ENCODE measurements at regions not wholly inside any gene's neighbourhood (a gene's known extent, or its start where the extent isn't known, plus 50 kb on each side); places are given as distances from the start of the nearest gene placed in this dataset.

DNA sequence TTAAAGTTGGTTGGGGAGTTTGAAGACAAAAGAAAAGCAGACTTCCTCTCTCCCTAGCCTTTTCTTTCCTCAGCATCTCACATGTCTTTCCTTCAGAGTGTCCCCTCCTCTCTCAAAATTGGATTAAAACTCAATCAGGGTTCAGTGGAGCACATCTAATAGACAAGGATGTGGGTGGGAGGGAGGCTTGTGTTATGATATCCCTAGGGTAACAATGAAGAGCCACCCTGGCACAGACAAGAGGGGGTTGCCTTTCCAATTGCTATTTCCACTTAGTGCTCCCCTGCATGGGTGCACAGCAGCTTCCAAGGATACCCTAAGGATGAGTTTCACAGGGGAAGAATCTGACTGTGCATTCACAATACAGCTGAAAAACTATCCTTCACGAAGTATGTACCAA, 585.2 kb upstream of the C9orf72 start:
- Mint-ChIP-seq H3K4me3 (no peak overlapping the region), H3K9me3 (peaks cover 1% of the 10 kb centered on the region), H3K4me1 (ENCODE audit: low read depth) (no peaks in the 10 kb centered on the region), H3K27ac (no peak overlapping the region), H3K36me3 (ENCODE audit: low read depth) (no peaks in the 10 kb centered on the region), H3K27me3 (no peaks in the 10 kb centered on the region)
- intact Hi-C loops (cut with micrococcal nuclease): no loop called here
- ATAC-seq (no peak), DNase-seq (no peak)
- TF ChIP-seq CTCF (IDR thresholded peaks at IDR 0.05): no peak
- ChIA-PET POLR2A (no interaction called here), CTCF (no interaction called here)

- DNase-seq (no peak), ATAC-seq (no peak)
- no peaks in the 10 kb centered on the region for H3K27me3 Mint-ChIP-seq
- H3K27ac Mint-ChIP-seq: no peak overlapping the region
- CTCF ChIA-PET: no interaction called here
- H3K4me1 Mint-ChIP-seq (ENCODE audit: low read depth): no peaks in the 10 kb centered on the region
- no peaks in the 10 kb centered on the region for H3K9me3 Mint-ChIP-seq
- POLR2A ChIA-PET: no interaction called here
- H3K4me3 Mint-ChIP-seq: no peak overlapping the region
- TF ChIP-seq CTCF (IDR thresholded peaks at IDR 0.05): no peak
- H3K36me3 Mint-ChIP-seq (ENCODE audit: low read depth): no peaks in the 10 kb centered on the region
- intact Hi-C loops (cut with micrococcal nuclease): no loop called here
Observed at GRCh38 chr9:28163619-28164018, 590.3 kb upstream of the C9orf72 start.

DNA sequence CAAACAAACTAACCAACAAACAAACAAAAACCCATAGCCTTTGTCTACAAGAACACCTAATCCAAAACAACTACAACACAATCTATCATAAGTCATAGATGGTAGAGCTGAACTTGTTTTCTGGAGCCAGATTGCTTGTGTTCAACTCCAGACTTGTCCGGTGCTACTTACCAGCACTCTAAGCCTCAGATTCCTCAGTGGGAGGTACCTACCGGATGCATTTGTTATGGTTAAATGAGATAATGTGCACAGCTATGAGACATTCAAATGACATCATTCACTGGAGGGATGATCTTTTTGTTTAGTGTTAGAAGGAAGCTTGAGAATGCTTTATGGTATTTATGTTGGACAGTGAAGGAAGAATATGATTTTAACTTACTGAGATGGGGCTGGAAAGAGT, 592.9 kb upstream of the C9orf72 start:
- no peak for ATAC-seq
- Mint-ChIP-seq H3K36me3 (ENCODE audit: low read depth) (no peaks in the 10 kb centered on the region), H3K4me3 (no peak overlapping the region), H3K27me3 (no peaks in the 10 kb centered on the region), H3K9me3 (no peaks in the 10 kb centered on the region), H3K27ac (no peak overlapping the region), H3K4me1 (ENCODE audit: low read depth) (no peaks in the 10 kb centered on the region)
- ChIA-PET CTCF (no interaction called here), POLR2A (no interaction called here)
- no peak for TF ChIP-seq CTCF (IDR thresholded peaks at IDR 0.05)
- intact Hi-C loops (cut with micrococcal nuclease): no loop called here
- DNase-seq: no peak

- Mint-ChIP-seq H3K27me3 (no peaks in the 10 kb centered on the region), H3K27ac (no peak overlapping the region), H3K9me3 (peaks cover 2% of the 10 kb centered on the region), H3K36me3 (ENCODE audit: low read depth) (no peaks in the 10 kb centered on the region), H3K4me3 (no peak overlapping the region), H3K4me1 (ENCODE audit: low read depth) (no peaks in the 10 kb centered on the region)
- intact Hi-C loops (cut with micrococcal nuclease): no loop called here
- TF ChIP-seq CTCF (IDR thresholded peaks at IDR 0.05): no peak
- ATAC-seq (no peak), DNase-seq (no peak)
- CTCF ChIA-PET: no interaction called here
- POLR2A ChIA-PET: no interaction called here
Observed at GRCh38 chr9:28177142-28177541, 603.9 kb upstream of the C9orf72 start.

DNA sequence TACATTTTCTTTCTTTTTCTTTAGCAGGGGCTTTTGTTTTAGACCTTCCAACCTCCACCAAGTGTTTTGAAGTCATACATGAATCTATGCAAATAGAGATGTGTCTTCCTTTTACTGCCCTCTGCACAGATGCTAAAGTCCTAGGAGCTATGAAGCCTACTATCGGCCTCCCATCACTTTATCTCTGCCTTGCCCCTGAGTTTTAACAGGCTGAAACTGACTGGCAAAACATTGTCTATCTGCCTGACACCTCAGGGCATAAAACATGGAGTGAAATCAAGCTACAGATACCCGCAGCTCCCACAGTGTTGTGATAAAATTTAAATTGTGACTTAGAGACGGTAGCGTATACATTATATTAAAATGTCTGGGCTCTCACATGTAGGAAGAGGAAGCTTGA, 604.6 kb upstream of the C9orf72 start:
- TF ChIP-seq CTCF (IDR thresholded peaks at IDR 0.05): no peak
- Mint-ChIP-seq H3K27me3 (no peaks in the 10 kb centered on the region), H3K27ac (no peak overlapping the region), H3K4me3 (no peak overlapping the region), H3K9me3 (no peaks in the 10 kb centered on the region), H3K4me1 (ENCODE audit: low read depth) (no peaks in the 10 kb centered on the region), H3K36me3 (ENCODE audit: low read depth) (no peaks in the 10 kb centered on the region)
- CTCF ChIA-PET: interaction anchor here (1.0 kb wide), 1 partner anchor 32 kb away, joined by 3 read pairs; no protein-coding TSS in a partner anchor
- ATAC-seq (no peak), DNase-seq (no peak)
- POLR2A ChIA-PET: no interaction called here
- intact Hi-C loops (cut with micrococcal nuclease): no loop called here
